CD1c-positive myeloid dendritic cell (primary cell): ENCODE measurements at regions not wholly inside any gene's neighbourhood (a gene's known extent, or its start where the extent isn't known, plus 50 kb on each side); places are given as distances from the start of the nearest gene placed in this dataset.
"Not testable (repeated sequence)": the region's sequence is repeated elsewhere in the genome, so short reads cannot be mapped to it uniquely, and the experiment has no call there.

Source experiments
- DNase-seq: peaks from one replicate; pipeline ENCODE4 v3.0.0-alpha.2; 2016; ENCODE audit errors: extremely low spot score

- DNase-seq = no peak
Measured at GRCh38 chr21:14321042-14321441, 61.9 kb downstream of the HSPA13 start.

- no peak for DNase-seq
Measured at GRCh38 chr21:14319805-14320204, 63.1 kb downstream of the HSPA13 start.

- no peak for DNase-seq
Measured at GRCh38 chr21:14318578-14318977, 64.4 kb downstream of the HSPA13 start.

- DNase-seq = no peak
Measured at GRCh38 chr21:14317507-14317906, 65.4 kb downstream of the HSPA13 start.

GRCh38 chr21:14313300-14313699, 69.6 kb downstream of the HSPA13 start:
- DNase-seq = no peak

- no peak for DNase-seq
Measured at GRCh38 chr21:14312871-14313270, 70.1 kb downstream of the HSPA13 start.

GRCh38 chr21:14308234-14308633, 74.7 kb downstream of the HSPA13 start:
- DNase-seq = peak; percentile 48

- DNase-seq = no peak
Measured at GRCh38 chr21:14306126-14306907, 76.6 kb downstream of the HSPA13 start.

GRCh38 chr21:14303731-14304488, 79.0 kb downstream of the HSPA13 start:
- no peak for DNase-seq

GRCh38 chr21:14300074-14300473, 82.9 kb downstream of the HSPA13 start:
- DNase-seq = no peak

- no peak for DNase-seq
Measured at GRCh38 chr21:14290576-14290975, 74.6 kb downstream of the RBM11 start.

- no peak for DNase-seq
Measured at GRCh38 chr21:14288922-14289321, 73.0 kb downstream of the RBM11 start.

GRCh38 chr21:14285147-14285761, 69.3 kb downstream of the RBM11 start:
- no peak for DNase-seq

- no peak for DNase-seq
Measured at GRCh38 chr21:14284481-14284880, 68.5 kb downstream of the RBM11 start.

- not testable (repeated sequence) for DNase-seq
Measured at GRCh38 chr21:14281188-14281900, 65.4 kb downstream of the RBM11 start.
